ENCODE measurements at regions not wholly inside any gene's neighbourhood (a gene's known extent, or its start where the extent isn't known, plus 50 kb on each side); places are given as distances from the start of the nearest gene placed in this dataset.

- H3K4me1 ChIP-seq (ENCODE audit: control insufficient read depth, extremely low read depth, insufficient read depth, low read length) = no peaks in the 10 kb centered on the region
- no peaks in the 10 kb centered on the region for H3K79me2 ChIP-seq (ENCODE audit: control insufficient read depth, insufficient read depth, low read length)
- H3K4me3 ChIP-seq (replicated peaks in 1 of 4; ENCODE audit: control extremely low read depth in 1 of 4, insufficient read depth in 1 of 4, low read depth in 3 of 4, low read length in 4 of 4) = no peak overlapping the region
- H3K27ac ChIP-seq (ENCODE audit: insufficient read depth, low read length) = no peak overlapping the region
- no peak overlapping the region for H2AFZ ChIP-seq (ENCODE audit: low read length)
- no peaks in the 10 kb centered on the region for H3K36me3 ChIP-seq (ENCODE audit: control insufficient read depth, insufficient read depth, low read length)
- no peak for TF ChIP-seq EZH2 (IDR thresholded peaks at IDR 0.05; ENCODE audit: low read length, missing control alignments)
- no peak for TF ChIP-seq CTCF (conservative IDR thresholded peaks at IDR 0.05 in 1 of 2, IDR thresholded peaks at IDR 0.05 in 1 of 2; ENCODE audit: low read depth in 1 of 2, low read length in 2 of 2)
- no peaks in the 10 kb centered on the region for H3K9me3 ChIP-seq (ENCODE audit: control insufficient read depth, insufficient read depth, low read depth, low read length)
- H3K9ac ChIP-seq (ENCODE audit: insufficient read depth, low read length) = no peak overlapping the region
- no peak overlapping the region for H3K4me2 ChIP-seq (ENCODE audit: extremely low read depth, insufficient read depth, low read length)
- H3K27me3 ChIP-seq (ENCODE audit: control insufficient read depth, insufficient read depth, low read length) = no peaks in the 10 kb centered on the region
- H4K20me1 ChIP-seq (ENCODE audit: control insufficient read depth, extremely low read depth, insufficient read depth, low read length) = no peaks in the 10 kb centered on the region
- DNase-seq (ENCODE audit: low read depth in 2 of 2) = no peak
Observed at GRCh38 chr14:104425171-104425681, 154.3 kb upstream of the C14orf180 start.

GRCh38 chr14:104425763-104426646 lies 153.6 kb upstream of the C14orf180 start:
- no peaks in the 10 kb centered on the region for H4K20me1 ChIP-seq (ENCODE audit: control insufficient read depth, extremely low read depth, insufficient read depth, low read length)
- H3K27ac ChIP-seq (ENCODE audit: insufficient read depth, low read length) = no peak overlapping the region
- no peak overlapping the region for H3K4me2 ChIP-seq (ENCODE audit: extremely low read depth, insufficient read depth, low read length)
- no peaks in the 10 kb centered on the region for H3K4me1 ChIP-seq (ENCODE audit: control insufficient read depth, extremely low read depth, insufficient read depth, low read length)
- no peak overlapping the region for H2AFZ ChIP-seq (ENCODE audit: low read length)
- H3K36me3 ChIP-seq (ENCODE audit: control insufficient read depth, insufficient read depth, low read length) = no peaks in the 10 kb centered on the region
- H3K4me3 ChIP-seq (replicated peaks in 1 of 4; ENCODE audit: control extremely low read depth in 1 of 4, insufficient read depth in 1 of 4, low read depth in 3 of 4, low read length in 4 of 4) = no peak overlapping the region
- no peak overlapping the region for H3K9ac ChIP-seq (ENCODE audit: insufficient read depth, low read length)
- no peaks in the 10 kb centered on the region for H3K9me3 ChIP-seq (ENCODE audit: control insufficient read depth, insufficient read depth, low read depth, low read length)
- no peaks in the 10 kb centered on the region for H3K79me2 ChIP-seq (ENCODE audit: control insufficient read depth, insufficient read depth, low read length)
- no peaks in the 10 kb centered on the region for H3K27me3 ChIP-seq (ENCODE audit: control insufficient read depth, insufficient read depth, low read length)
- TF ChIP-seq CTCF (conservative IDR thresholded peaks at IDR 0.05 in 1 of 2, IDR thresholded peaks at IDR 0.05 in 1 of 2; ENCODE audit: low read depth in 1 of 2, low read length in 2 of 2) (no peak), EZH2 (IDR thresholded peaks at IDR 0.05; ENCODE audit: low read length, missing control alignments) (no peak)
- no peak for DNase-seq (ENCODE audit: low read depth in 2 of 2)

GRCh38 chr14:104427131-104427851 lies 152.3 kb upstream of the C14orf180 start:
- no peaks in the 10 kb centered on the region for H3K27me3 ChIP-seq (ENCODE audit: control insufficient read depth, insufficient read depth, low read length)
- no peak overlapping the region for H2AFZ ChIP-seq (ENCODE audit: low read length)
- no peaks in the 10 kb centered on the region for H3K79me2 ChIP-seq (ENCODE audit: control insufficient read depth, insufficient read depth, low read length)
- H3K9ac ChIP-seq (ENCODE audit: insufficient read depth, low read length) = no peak overlapping the region
- H3K9me3 ChIP-seq (ENCODE audit: control insufficient read depth, insufficient read depth, low read depth, low read length) = no peaks in the 10 kb centered on the region
- H4K20me1 ChIP-seq (ENCODE audit: control insufficient read depth, extremely low read depth, insufficient read depth, low read length) = no peaks in the 10 kb centered on the region
- DNase-seq (ENCODE audit: low read depth in 2 of 2) = no peak
- H3K36me3 ChIP-seq (ENCODE audit: control insufficient read depth, insufficient read depth, low read length) = no peaks in the 10 kb centered on the region
- no peaks in the 10 kb centered on the region for H3K4me1 ChIP-seq (ENCODE audit: control insufficient read depth, extremely low read depth, insufficient read depth, low read length)
- H3K27ac ChIP-seq (ENCODE audit: insufficient read depth, low read length) = no peak overlapping the region
- H3K4me2 ChIP-seq (ENCODE audit: extremely low read depth, insufficient read depth, low read length) = no peak overlapping the region
- TF ChIP-seq EZH2 (IDR thresholded peaks at IDR 0.05; ENCODE audit: low read length, missing control alignments) = no peak
- no peak for TF ChIP-seq CTCF (conservative IDR thresholded peaks at IDR 0.05 in 1 of 2, IDR thresholded peaks at IDR 0.05 in 1 of 2; ENCODE audit: low read depth in 1 of 2, low read length in 2 of 2)
- no peak overlapping the region for H3K4me3 ChIP-seq (replicated peaks in 1 of 4; ENCODE audit: control extremely low read depth in 1 of 4, insufficient read depth in 1 of 4, low read depth in 3 of 4, low read length in 4 of 4)
